Transverse colon (tissue), 4 donors: ENCODE measurements at regions not wholly inside any gene's neighbourhood (a gene's known extent, or its start where the extent isn't known, plus 50 kb on each side); places are given as distances from the start of the nearest gene placed in this dataset.

Experiments
- CTCF ChIP-seq, 5 experiments: fragments of 200-600 bp in 3 of 5; fragments of 450-650 bp in 2 of 5; sonication (generic) in 3 of 5; IDR thresholded peaks; 1 replicate in 2 of 5; 2 replicates in 3 of 5; pipeline ENCODE4 v1.5.1; 2016 to 2017; ENCODE audit warnings: antibody characterized with exemption in 5 of 5, inconsistent platforms in 3 of 5, mild to moderate bottlenecking in 2 of 5, moderate library complexity in 1 of 5
- EP300 ChIP-seq: sonication (generic); formaldehyde crosslinking; IDR thresholded peaks from one replicate; pipeline ENCODE4 v1.6.1; 2017; ENCODE audit warnings: antibody characterized with exemption, low read depth
- POLR2A ChIP-seq: fragments of 450-650 bp; IDR thresholded peaks from one replicate; pipeline ENCODE4 v1.6.1; 2016; ENCODE audit warnings: antibody characterized with exemption, mild to moderate bottlenecking, moderate library complexity
- POLR2AphosphoS5 ChIP-seq, 3 donors: sonication (generic); formaldehyde crosslinking; IDR thresholded peaks; one replicate each; pipeline ENCODE4 v1.6.1; 2016; ENCODE audit warnings: antibody characterized with exemption in 3 of 3

- TF ChIP-seq CTCF (IDR thresholded peaks at IDR 0.05) = no peak
- no peak for TF ChIP-seq POLR2A
- no peak for TF ChIP-seq EP300
- no peak for TF ChIP-seq POLR2AphosphoS5 (IDR thresholded peaks at IDR 0.05)
Measured at GRCh38 chr5:155936520-155937406, 390.2 kb upstream of the SGCD start.
